ENCODE measurements at regions not wholly inside any gene's neighbourhood (a gene's known extent, or its start where the extent isn't known, plus 50 kb on each side); places are given as distances from the start of the nearest gene placed in this dataset.
A peak's percentile ranks its signal among the peaks of the same experiment; 100 is the strongest.

- no peak for DNase-seq (ENCODE audit: low read depth, low spot score)
Observed at GRCh38 chr12:124687174-124687902, 119.9 kb upstream of the NCOR2 start.

- no peak for DNase-seq (ENCODE audit: low read depth, low spot score)
Observed at GRCh38 chr12:124686370-124687173, 119.2 kb upstream of the NCOR2 start.

GRCh38 chr12:124685689-124686369 lies 118.4 kb upstream of the NCOR2 start:
- DNase-seq (ENCODE audit: low read depth, low spot score): peak; percentile 51

GRCh38 chr12:124684971-124685688 lies 117.7 kb upstream of the NCOR2 start:
- peak; percentile 85 for DNase-seq (ENCODE audit: low read depth, low spot score)

GRCh38 chr12:124684496-124684895 lies 117.1 kb upstream of the NCOR2 start:
- no peak for DNase-seq (ENCODE audit: low read depth, low spot score)

- DNase-seq (ENCODE audit: low read depth, low spot score): peak; percentile 51
Observed at GRCh38 chr12:124683152-124684124, 116.0 kb upstream of the NCOR2 start.

GRCh38 chr12:124682425-124683151 lies 115.2 kb upstream of the NCOR2 start:
- DNase-seq (ENCODE audit: low read depth, low spot score): no peak

- peak; percentile 54 for DNase-seq (ENCODE audit: low read depth, low spot score)
Observed at GRCh38 chr12:124681779-124682391, 114.5 kb upstream of the NCOR2 start.

- DNase-seq (ENCODE audit: low read depth, low spot score): peak; percentile 87
Observed at GRCh38 chr12:124680863-124681778, 113.7 kb upstream of the NCOR2 start.

GRCh38 chr12:124679533-124680371 lies 112.3 kb upstream of the NCOR2 start:
- no peak for DNase-seq (ENCODE audit: low read depth, low spot score)

- no peak for DNase-seq (ENCODE audit: low read depth, low spot score)
Observed at GRCh38 chr12:124679047-124679446, 111.6 kb upstream of the NCOR2 start.

- peak; percentile 53 for DNase-seq (ENCODE audit: low read depth, low spot score)
Observed at GRCh38 chr12:124678421-124678893, 111.0 kb upstream of the NCOR2 start.

- DNase-seq (ENCODE audit: low read depth, low spot score): no peak
Observed at GRCh38 chr12:124677552-124678356, 110.3 kb upstream of the NCOR2 start.

GRCh38 chr12:124676714-124677462 lies 109.5 kb upstream of the NCOR2 start:
- no peak for DNase-seq (ENCODE audit: low read depth, low spot score)

- DNase-seq (ENCODE audit: low read depth, low spot score): peak; percentile 84
Observed at GRCh38 chr12:124675881-124676713, 108.7 kb upstream of the NCOR2 start.
